Activated B cell treated with CpG ODN at 0.5 μM for 24 hours (primary cell): ENCODE measurements at regions not wholly inside any gene's neighbourhood (a gene's known extent, or its start where the extent isn't known, plus 50 kb on each side); places are given as distances from the start of the nearest gene placed in this dataset.
"Not testable (repeated sequence)": the region's sequence is repeated elsewhere in the genome, so short reads cannot be mapped to it uniquely, and the experiment has no call there.

Source experiments
- ATAC-seq: fragments of 200-7000 bp; cut with Tn5 transposase; one replicate; pipeline ENCODE4 v1.10.0; 2021; ENCODE audit warnings: low read depth, mild to moderate bottlenecking, moderate library complexity
- CTCF ChIA-PET: fragments of 350-600 bp; sonication (Branson Sonifier 250); formaldehyde crosslinking; loops from one replicate; lab custom pipeline; 2021; ENCODE audit warnings: antibody characterized with exemption; lab: Charles Lee
- POLR2A ChIA-PET: fragments of 350-600 bp; sonication (Branson Sonifier 250); formaldehyde crosslinking; loops from one replicate; lab custom pipeline; 2021; ENCODE audit warnings: antibody characterized with exemption; lab: Charles Lee
- DNase-seq: peaks from one replicate; pipeline ENCODE4 v3.0.0; 2022
- H3K27ac Mint-ChIP-seq: one replicate; pipeline ENCODE4 v1.8.0; 2020; ENCODE audit warnings: mixed read lengths
- H3K27me3 Mint-ChIP-seq: one replicate; pipeline ENCODE4 v1.8.0; 2021; ENCODE audit warnings: mixed read lengths
- H3K36me3 Mint-ChIP-seq: one replicate; pipeline ENCODE4 v1.8.0; 2021; ENCODE audit warnings: low read depth, mixed read lengths
- H3K4me1 Mint-ChIP-seq: one replicate; pipeline ENCODE4 v1.8.0; 2021; ENCODE audit warnings: mixed read lengths
- H3K4me3 Mint-ChIP-seq: one replicate; pipeline ENCODE4 v1.8.0; 2020; ENCODE audit warnings: mild to moderate bottlenecking, mixed read lengths
- H3K9me3 Mint-ChIP-seq: one replicate; pipeline ENCODE4 v1.8.0; 2020; ENCODE audit warnings: mixed read lengths
- CTCF ChIP-seq: fragments of 200-600 bp; IDR thresholded peaks from one replicate; pipeline ENCODE4 v1.8.0; 2022; ENCODE audit warnings: antibody characterized with exemption, mild to moderate bottlenecking
- intact Hi-C: fragments of 100-400 bp; cut with micrococcal nuclease; formaldehyde crosslinking; loops from one replicate; pipeline ENCODE4 v1.15.1; 2024

- ChIA-PET CTCF (no interaction called here), POLR2A (no interaction called here)
- ATAC-seq: no peak
- H3K9me3 Mint-ChIP-seq: no peaks in the 10 kb centered on the region
- TF ChIP-seq CTCF: no peak
- H3K27ac Mint-ChIP-seq: no peak overlapping the region
- H3K36me3 Mint-ChIP-seq: no peaks in the 10 kb centered on the region
- no peaks in the 10 kb centered on the region for H3K27me3 Mint-ChIP-seq
- DNase-seq: no peak
- intact Hi-C loops: loop anchor here (5.0 kb wide), 2 partner anchors 1293 to 1308 kb away; no protein-coding TSS in a partner anchor
- no peaks in the 10 kb centered on the region for H3K4me1 Mint-ChIP-seq
- H3K4me3 Mint-ChIP-seq: no peak overlapping the region
These were observed 1300.7 kb downstream of the PCDH9 start for GRCh38 chr13:65929436-65929835.

- Mint-ChIP-seq H3K36me3 (no peaks in the 10 kb centered on the region), H3K4me3 (no peak overlapping the region), H3K27me3 (no peaks in the 10 kb centered on the region), H3K9me3 (no peaks in the 10 kb centered on the region), H3K4me1 (no peaks in the 10 kb centered on the region), H3K27ac (no peak overlapping the region)
- ChIA-PET POLR2A (no interaction called here), CTCF (interaction anchor here (1.0 kb wide), 1 partner anchor 1312 kb away, joined by 4 read pairs; no protein-coding TSS in a partner anchor)
- ATAC-seq (no peak), DNase-seq (no peak)
- intact Hi-C loops: loop anchor here (2.0 to 5.0 kb wide), 3 partner anchors 762 to 1311 kb away; no protein-coding TSS in a partner anchor
- TF ChIP-seq CTCF: no peak
These were observed 1303.4 kb downstream of the PCDH9 start for GRCh38 chr13:65926750-65927171.

GRCh38 chr13:65922846-65923245 is 1307.3 kb downstream of the PCDH9 start:
- not testable (repeated sequence) for ATAC-seq

GRCh38 chr13:65921933-65922332 is 1308.2 kb downstream of the PCDH9 start:
- TF ChIP-seq CTCF: no peak
- Mint-ChIP-seq H3K9me3 (no peaks in the 10 kb centered on the region), H3K4me3 (no peak overlapping the region), H3K36me3 (no peaks in the 10 kb centered on the region), H3K4me1 (no peaks in the 10 kb centered on the region), H3K27ac (no peak overlapping the region), H3K27me3 (no peaks in the 10 kb centered on the region)
- ATAC-seq (no peak), DNase-seq (no peak)
- ChIA-PET CTCF (no interaction called here), POLR2A (no interaction called here)
- intact Hi-C loops: no loop called here

More at GRCh38 chr13:65922846-65923245, 1307.3 kb downstream of the PCDH9 start:
- H3K9me3 Mint-ChIP-seq, H3K27ac Mint-ChIP-seq, CTCF ChIA-PET, DNase-seq, H3K27me3 Mint-ChIP-seq, H3K4me1 Mint-ChIP-seq, intact Hi-C loops, POLR2A ChIA-PET, H3K36me3 Mint-ChIP-seq, H3K4me3 Mint-ChIP-seq: not testable (repeated sequence)

GRCh38 chr13:65917731-65918130 is 1312.4 kb downstream of the PCDH9 start:
- intact Hi-C loops: no loop called here
- Mint-ChIP-seq H3K4me3 (no peak overlapping the region), H3K27ac (no peak overlapping the region), H3K4me1 (no peaks in the 10 kb centered on the region), H3K9me3 (no peaks in the 10 kb centered on the region), H3K27me3 (no peaks in the 10 kb centered on the region), H3K36me3 (no peaks in the 10 kb centered on the region)
- CTCF ChIA-PET: no interaction called here
- no peak for DNase-seq
- POLR2A ChIA-PET: no interaction called here
- ATAC-seq: no peak
- TF ChIP-seq CTCF: no peak

GRCh38 chr13:65915195-65915594 is 1314.9 kb downstream of the PCDH9 start:
- Mint-ChIP-seq H3K27me3 (no peaks in the 10 kb centered on the region), H3K36me3 (no peaks in the 10 kb centered on the region), H3K4me3 (no peak overlapping the region), H3K4me1 (no peaks in the 10 kb centered on the region), H3K9me3 (peaks cover 2% of the 10 kb centered on the region), H3K27ac (no peak overlapping the region)
- TF ChIP-seq CTCF: no peak
- ATAC-seq (no peak), DNase-seq (no peak)
- CTCF ChIA-PET: no interaction called here
- POLR2A ChIA-PET: no interaction called here
- intact Hi-C loops: no loop called here
